GM12878 (cell line): ENCODE measurements at regions not wholly inside any gene's neighbourhood (a gene's known extent, or its start where the extent isn't known, plus 50 kb on each side); places are given as distances from the start of the nearest gene placed in this dataset.

Experiments used
- ATAC-seq: fragments of 200-7000 bp; cut with Tn5 transposase; 3 replicates; pipeline ENCODE4 v1.9.1; 2020; ENCODE audit warnings: mild to moderate bottlenecking, moderate library complexity
- BruUV-seq: library from RNA; stranded (reverse); fragments of 400-500 nt; replicated peaks from 2 replicates; lab custom pipeline; 2021; lab: Mats Ljungman, UMichigan
- CTCF ChIA-PET: fragments of 300-600 bp; sonication (Branson Sonifier 250); formaldehyde crosslinking; extraction: SDS; loops from one replicate; lab custom pipeline; 2021; ENCODE audit warnings: inconsistent platforms; lab: Yijun Ruan, JAX
- POLR2A ChIA-PET: fragments of 350-600 bp; formaldehyde crosslinking; extraction: SDS; loops from one replicate; lab custom pipeline; 2021; ENCODE audit warnings: inconsistent platforms; lab: Charles Lee
- RAD21 ChIA-PET: fragments of 300-600 bp; sonication (Branson Sonifier 250); formaldehyde crosslinking; loops from one replicate; lab custom pipeline; 2023; ENCODE audit warnings: antibody characterized with exemption; ENCODE audit not compliant: unreplicated experiment; lab: Charles Lee
- SMC1A ChIA-PET: fragments of 300-600 bp; sonication (Branson Sonifier 250); formaldehyde crosslinking; loops from one replicate; lab custom pipeline; 2023; ENCODE audit not compliant: unreplicated experiment, uncharacterized antibody; lab: Charles Lee
- DNase-seq: peaks from one replicate; pipeline ENCODE4 v3.0.0-alpha.2; 2011; ENCODE audit warnings: low read depth, low spot score
- FAIRE-seq: peaks from 3 replicates; lab custom pipeline; 2011; peaks lifted over from hg19 to GRCh38; lab: Jason Lieb, UNC
- H2AFZ ChIP-seq: 2 replicates; pipeline ENCODE4 v1.6.0; 2011; ENCODE audit warnings: low read depth, low read length, control low read depth; ENCODE audit not compliant: control insufficient read depth
- H3K27ac ChIP-seq: 2 replicates; pipeline ENCODE4 v1.5.1; 2011; ENCODE audit warnings: control low read depth; ENCODE audit not compliant: control insufficient read depth, insufficient read depth
- H3K27me3 ChIP-seq, 2 experiments: replicated peaks in 1 of 2; 2 replicates each; pipeline versions ENCODE4 v1.6.0 to v1.6.1; 2011; ENCODE audit warnings: low read length in 1 of 2; ENCODE audit not compliant: control insufficient read depth in 2 of 2, insufficient read depth in 2 of 2
- H3K36me3 ChIP-seq, 2 experiments: 2 replicates each; pipeline ENCODE4 v1.5.1; 2011; ENCODE audit warnings: low read length in 1 of 2; ENCODE audit not compliant: control insufficient read depth in 2 of 2, insufficient read depth in 2 of 2
- H3K4me1 ChIP-seq: 2 replicates; pipeline ENCODE4 v1.6.1; 2011; ENCODE audit warnings: mild to moderate bottlenecking, low read length, moderate library complexity, mixed read lengths; ENCODE audit not compliant: control insufficient read depth, insufficient read depth
- H3K4me2 ChIP-seq: 2 replicates; pipeline ENCODE4 v1.6.0; 2011; ENCODE audit warnings: control low read depth; ENCODE audit not compliant: control insufficient read depth, insufficient read depth
- H3K4me3 ChIP-seq: fragments of 200-600 bp; sonication (generic); 2 replicates; pipeline ENCODE4 v1.5.1; 2016
- H3K79me2 ChIP-seq: 2 replicates; pipeline ENCODE4 v1.6.0; 2011; ENCODE audit warnings: low read length; ENCODE audit not compliant: control insufficient read depth, insufficient read depth
- H3K9ac ChIP-seq: 2 replicates; pipeline ENCODE4 v1.8.0; 2011; ENCODE audit warnings: low read length, control low read depth, mixed read lengths; ENCODE audit not compliant: control insufficient read depth, insufficient read depth
- H3K9me3 ChIP-seq: replicated peaks from 3 replicates; pipeline ENCODE4 v1.5.1; 2011; ENCODE audit warnings: mild to moderate bottlenecking, low read length; ENCODE audit not compliant: control insufficient read depth, insufficient read depth
- H4K20me1 ChIP-seq: 2 replicates; pipeline ENCODE4 v1.6.0; 2011; ENCODE audit not compliant: control insufficient read depth, insufficient read depth
- ESRRA ChIP-seq: IDR thresholded peaks from 2 replicates; pipeline ENCODE4 v1.6.1; 2012; ENCODE audit warnings: mild to moderate bottlenecking, low read length, improper control_type of control experiment
- ETV6 ChIP-seq, 2 experiments: fragments of 450-650 bp in 1 of 2; IDR thresholded peaks in 1 of 2; conservative IDR thresholded peaks in 1 of 2; 2 replicates each; pipeline ENCODE4 v1.6.1; 2014; ENCODE audit warnings: antibody characterized with exemption in 1 of 2, borderline replicate concordance in 1 of 2, low read depth in 1 of 2, mild to moderate bottlenecking in 1 of 2, moderate library complexity in 1 of 2
- NFXL1 ChIP-seq: fragments of 450-650 bp; IDR thresholded peaks from 2 replicates; pipeline ENCODE4 v1.6.1; 2017; ENCODE audit warnings: antibody characterized with exemption, mild to moderate bottlenecking, borderline replicate concordance
- NKRF ChIP-seq: fragments of 450-650 bp; conservative IDR thresholded peaks from 2 replicates; pipeline ENCODE4 v1.6.1; 2017; ENCODE audit warnings: mild to moderate bottlenecking, moderate library complexity
- RUNX3 ChIP-seq: IDR thresholded peaks from 2 replicates; pipeline ENCODE4 v1.6.1; 2012; ENCODE audit warnings: low read length, inconsistent platforms
- SRF ChIP-seq, 2 experiments: IDR thresholded peaks; 2 replicates each; pipeline ENCODE4 v1.6.1; 2011; ENCODE audit warnings: low read depth in 2 of 2, low read length in 2 of 2, mild to moderate bottlenecking in 1 of 2, moderate library complexity in 1 of 2
- SUPT20H ChIP-seq: IDR thresholded peaks from 2 replicates; pipeline ENCODE4 v1.6.1; 2011; ENCODE audit warnings: low read depth, mild to moderate bottlenecking, low read length, moderate library complexity, borderline replicate concordance; ENCODE audit not compliant: control insufficient read depth
- ZBTB40 ChIP-seq: fragments of 450-650 bp; IDR thresholded peaks from 2 replicates; pipeline ENCODE4 v1.6.1; 2016; ENCODE audit warnings: mild to moderate bottlenecking, moderate library complexity, borderline replicate concordance
- WGBS: methylation state at CpG from one replicate; pipeline ENCODE4 v1.1.6; 2016; ENCODE audit warnings: low lambda C conversion rate; ENCODE audit not compliant: insufficient replicate concordance, insufficient coverage; ENCODE audit errors: missing lambda C conversion rate; 5-methylcytosine and 5-hydroxymethylcytosine counted together
- in situ Hi-C: fragments of 300-500 bp; cut with MboI; formaldehyde crosslinking; loops from 9 replicates; pipeline ENCODE4 v1.14.3; 2018; ENCODE audit warnings: mixed read lengths
- intact Hi-C: fragments of 100-400 bp; cut with micrococcal nuclease; formaldehyde crosslinking; loops from one replicate; pipeline ENCODE4 v1.14.2; 2022; ENCODE audit not compliant: unreplicated experiment

GRCh38 chr20:53831812-53832211 lies 238.2 kb upstream of the ZNF217 start:
- intact Hi-C loops (loop anchor here (5.0 kb wide), 2 partner anchors 35 to 175 kb away; no protein-coding TSS in a partner anchor), in situ Hi-C loops (no loop called here)
- H3K27me3 ChIP-seq = no peaks in the 10 kb centered on the region
- H2AFZ ChIP-seq = no peak overlapping the region
- no peaks in the 10 kb centered on the region for H3K36me3 ChIP-seq
- H3K9ac ChIP-seq = no peak overlapping the region
- H3K4me1 ChIP-seq = peaks cover 53% of the 10 kb centered on the region
- ATAC-seq = no peak
- BruUV-seq = no TSS peak
- H3K9me3 ChIP-seq = no peaks in the 10 kb centered on the region; the same call in none of the 3 replicates
- ChIA-PET CTCF (interaction anchor here (1.1 to 2.3 kb wide), 3 partner anchors 40 to 84 kb away, joined by 4 to 7 read pairs (median 6); no protein-coding TSS in a partner anchor), SMC1A (interaction anchor here (1.0 to 5.8 kb wide), 13 partner anchors 9 to 210 kb away, joined by 3 to 49 read pairs (median 12); no protein-coding TSS in a partner anchor), POLR2A (interaction anchor here (0.6 to 2.4 kb wide), 7 partner anchors 9 to 168 kb away, joined by 3 to 14 read pairs (median 4); no protein-coding TSS in a partner anchor), RAD21 (interaction anchor here (0.7 to 2.9 kb wide), 10 partner anchors 9 to 108 kb away, joined by 3 to 15 read pairs (median 6); no protein-coding TSS in a partner anchor)
- no peak overlapping the region for H3K27ac ChIP-seq
- H3K4me2 ChIP-seq = no peak overlapping the region
- H3K4me3 ChIP-seq = no peak overlapping the region
- TF ChIP-seq ESRRA (no peak), SUPT20H (no peak), ZBTB40 (no peak), SRF (IDR thresholded peaks at IDR 0.05; ENCODE audit: low read depth in 2 of 2, low read length in 2 of 2) (no peak), RUNX3 (no peak), NKRF (0 out of 2 replicates have a peak, but pooled peaks have one; percentile 17), NFXL1 (peak; percentile 91; the same call in 1 of the 2 replicates), ETV6 (conservative IDR thresholded peaks at IDR 0.05 in 1 of 2, IDR thresholded peaks at IDR 0.05 in 1 of 2; ENCODE audit: borderline replicate concordance in 1 of 2, low read depth in 1 of 2) (peak in 1 of 2 experiments; percentile 90; a peak in 1 of 4 replicates)
- FAIRE-seq = no peak
- H3K79me2 ChIP-seq = no peaks in the 10 kb centered on the region
- no peaks in the 10 kb centered on the region for H4K20me1 ChIP-seq
- 87% methylated on average over 3 of the region's 3 CpGs for whole genome bisulfite sequencing
- DNase-seq = no peak
